Breast epithelium (tissue), 4 donors: ENCODE measurements at regions not wholly inside any gene's neighbourhood (a gene's known extent, or its start where the extent isn't known, plus 50 kb on each side); places are given as distances from the start of the nearest gene placed in this dataset.

Experiments
- DNase-seq, 2 donors: peaks; one replicate each; pipeline ENCODE4 v3.0.0-alpha.2; 2019; ENCODE audit warnings: low spot score in 2 of 2
- H3K27ac ChIP-seq, 2 donors: fragments of 200-600 bp; sonication (generic) in 1 of 2; one replicate each; pipeline ENCODE4 v1.5.1; 2016 to 2019; ENCODE audit warnings: mild to moderate bottlenecking in 1 of 2
- H3K27me3 ChIP-seq, 2 donors: fragments of 200-600 bp; sonication (generic) in 1 of 2; one replicate each; pipeline versions ENCODE4 v1.5.1 to v1.6.0; 2017 to 2019; ENCODE audit warnings: control low read depth in 1 of 2, mild to moderate bottlenecking in 1 of 2
- H3K36me3 ChIP-seq: fragments of 200-600 bp; one replicate; pipeline ENCODE4 v1.5.1; 2019
- H3K4me1 ChIP-seq, 2 donors: fragments of 200-600 bp; sonication (generic); one replicate each; pipeline ENCODE4 v1.5.1; 2016 to 2019; ENCODE audit warnings: control low read depth in 1 of 2
- H3K4me3 ChIP-seq, 3 donors: fragments of 200-600 bp; sonication (generic); 1 replicate in 2 of 3; 2 replicates in 1 of 3; pipeline ENCODE4 v1.5.1; 2016 to 2019; ENCODE audit warnings: mild to moderate bottlenecking in 3 of 3, moderate library complexity in 2 of 3
- H3K9me3 ChIP-seq, 2 donors: fragments of 200-600 bp; sonication (generic) in 1 of 2; one replicate each; pipeline ENCODE4 v1.5.1; 2016 to 2019; ENCODE audit warnings: control low read depth in 1 of 2
- POLR2A ChIP-seq: fragments of 450-650 bp; IDR thresholded peaks from one replicate; pipeline ENCODE4 v1.6.1; 2016; ENCODE audit warnings: antibody characterized with exemption, mild to moderate bottlenecking, moderate library complexity
- POLR2AphosphoS5 ChIP-seq, 3 donors: sonication (generic); formaldehyde crosslinking; IDR thresholded peaks; one replicate each; pipeline ENCODE4 v1.6.1; 2017; ENCODE audit warnings: antibody characterized with exemption in 3 of 3
- intact Hi-C: fragments of 100-400 bp; cut with DNase I; formaldehyde crosslinking; loops from one replicate; pipeline ENCODE4 v1.15.1; 2023; ENCODE audit warnings: low total_unique reads
- TF ChIP-seq, protein P1 (sequence below), 3 donors: fragments of 450-650 bp; IDR thresholded peaks; one replicate each; pipeline ENCODE4 v1.5.1; 2016 to 2017; ENCODE audit warnings: antibody characterized with exemption in 3 of 3, mild to moderate bottlenecking in 3 of 3, moderate library complexity in 3 of 3

DNA sequence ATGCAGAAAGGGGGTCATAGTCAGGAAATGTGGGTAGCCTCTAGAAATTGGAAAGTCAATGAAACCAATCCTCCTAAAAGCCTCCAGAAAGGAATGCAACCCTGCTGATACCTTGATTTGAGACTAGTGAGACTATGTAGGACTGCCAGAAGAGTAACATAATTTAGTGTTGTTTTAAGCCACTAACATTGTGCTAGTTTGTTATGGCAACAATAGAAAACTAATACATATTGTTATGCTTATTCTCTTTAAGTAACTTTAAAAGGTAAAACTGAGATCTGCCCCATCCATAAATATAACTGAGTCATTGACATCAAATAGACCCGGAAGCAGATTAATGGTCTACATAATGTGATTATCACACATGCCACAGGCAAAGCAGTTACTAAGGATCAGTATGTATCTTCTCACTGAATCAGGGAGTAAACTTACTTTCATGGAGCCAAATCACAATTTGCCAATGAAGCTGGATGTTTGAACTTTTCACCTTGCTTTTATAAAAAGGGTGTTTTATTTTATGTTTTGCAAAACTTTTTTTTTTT, 146.4 kb upstream of the TMEM106B start:
- intact Hi-C loops = no loop called here

DNA sequence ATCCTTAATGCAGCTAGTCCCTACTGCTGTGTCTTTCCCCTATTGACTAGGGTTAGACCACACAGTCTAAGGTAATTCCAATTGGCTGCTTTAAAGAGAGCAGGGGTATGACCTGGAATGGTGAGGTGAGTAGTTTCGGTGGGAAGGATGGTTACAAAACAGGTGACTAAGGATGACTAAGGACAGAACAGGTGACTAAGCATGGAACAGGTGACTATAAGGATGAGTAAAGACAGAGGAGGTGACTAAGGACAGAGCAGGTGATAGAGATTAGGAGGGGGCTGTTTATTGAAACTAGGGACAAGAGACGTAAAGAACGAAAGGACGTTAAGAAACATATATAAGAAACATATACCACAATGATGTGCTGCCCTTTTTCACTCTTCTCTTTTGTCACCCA, 145.1 kb upstream of the TMEM106B start:
- H3K9me3 ChIP-seq = no peaks in the 10 kb centered on the region
- DNase-seq = no peak
- intact Hi-C loops = no loop called here
- H3K27me3 ChIP-seq = no peaks in the 10 kb centered on the region
- H3K27ac ChIP-seq = no peak overlapping the region
- TF ChIP-seq POLR2AphosphoS5 (IDR thresholded peaks at IDR 0.05) (no peak), POLR2A (no peak)
- TF ChIP-seq, protein P1, sequence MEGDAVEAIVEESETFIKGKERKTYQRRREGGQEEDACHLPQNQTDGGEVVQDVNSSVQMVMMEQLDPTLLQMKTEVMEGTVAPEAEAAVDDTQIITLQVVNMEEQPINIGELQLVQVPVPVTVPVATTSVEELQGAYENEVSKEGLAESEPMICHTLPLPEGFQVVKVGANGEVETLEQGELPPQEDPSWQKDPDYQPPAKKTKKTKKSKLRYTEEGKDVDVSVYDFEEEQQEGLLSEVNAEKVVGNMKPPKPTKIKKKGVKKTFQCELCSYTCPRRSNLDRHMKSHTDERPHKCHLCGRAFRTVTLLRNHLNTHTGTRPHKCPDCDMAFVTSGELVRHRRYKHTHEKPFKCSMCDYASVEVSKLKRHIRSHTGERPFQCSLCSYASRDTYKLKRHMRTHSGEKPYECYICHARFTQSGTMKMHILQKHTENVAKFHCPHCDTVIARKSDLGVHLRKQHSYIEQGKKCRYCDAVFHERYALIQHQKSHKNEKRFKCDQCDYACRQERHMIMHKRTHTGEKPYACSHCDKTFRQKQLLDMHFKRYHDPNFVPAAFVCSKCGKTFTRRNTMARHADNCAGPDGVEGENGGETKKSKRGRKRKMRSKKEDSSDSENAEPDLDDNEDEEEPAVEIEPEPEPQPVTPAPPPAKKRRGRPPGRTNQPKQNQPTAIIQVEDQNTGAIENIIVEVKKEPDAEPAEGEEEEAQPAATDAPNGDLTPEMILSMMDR (IDR thresholded peaks at IDR 0.05) = no peak
- no peaks in the 10 kb centered on the region for H3K4me1 ChIP-seq
- H3K4me3 ChIP-seq = no peak overlapping the region
- H3K36me3 ChIP-seq = no peaks in the 10 kb centered on the region

More for the DNA sequence above, 146.4 kb upstream of the TMEM106B start:
- no peak for TF ChIP-seq POLR2A
- TF ChIP-seq, protein P1 (IDR thresholded peaks at IDR 0.05) = no peak
- no peak for TF ChIP-seq POLR2AphosphoS5 (IDR thresholded peaks at IDR 0.05)
- no peak for DNase-seq
- Histone ChIP-seq H3K36me3 (no peaks in the 10 kb centered on the region), H3K4me1 (no peaks in the 10 kb centered on the region), H3K9me3 (no peaks in the 10 kb centered on the region), H3K27me3 (no peaks in the 10 kb centered on the region), H3K4me3 (no peak overlapping the region), H3K27ac (no peak overlapping the region)

DNA sequence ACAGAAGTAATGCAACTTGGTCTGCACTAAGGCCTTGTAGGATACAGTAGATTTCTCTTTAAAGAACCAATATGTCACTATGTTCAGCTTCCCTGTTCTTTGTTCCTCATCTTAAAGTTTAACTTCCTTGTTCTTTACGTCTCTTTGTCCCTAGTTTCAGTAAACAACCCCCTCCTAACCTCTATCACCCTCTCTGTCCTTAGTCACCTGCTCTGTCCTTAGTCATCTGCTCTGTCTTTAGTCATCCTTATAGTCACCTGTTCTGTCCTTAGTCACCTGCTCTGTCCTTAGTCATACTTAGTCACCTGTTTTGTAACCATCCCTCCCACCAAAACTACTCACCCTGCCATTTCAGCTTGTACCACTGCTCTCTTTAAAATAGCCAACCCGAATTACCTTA, 144.6 kb upstream of the TMEM106B start:
- no peaks in the 10 kb centered on the region for H3K36me3 ChIP-seq
- no peak for TF ChIP-seq POLR2AphosphoS5 (IDR thresholded peaks at IDR 0.05)
- intact Hi-C loops = no loop called here

DNA sequence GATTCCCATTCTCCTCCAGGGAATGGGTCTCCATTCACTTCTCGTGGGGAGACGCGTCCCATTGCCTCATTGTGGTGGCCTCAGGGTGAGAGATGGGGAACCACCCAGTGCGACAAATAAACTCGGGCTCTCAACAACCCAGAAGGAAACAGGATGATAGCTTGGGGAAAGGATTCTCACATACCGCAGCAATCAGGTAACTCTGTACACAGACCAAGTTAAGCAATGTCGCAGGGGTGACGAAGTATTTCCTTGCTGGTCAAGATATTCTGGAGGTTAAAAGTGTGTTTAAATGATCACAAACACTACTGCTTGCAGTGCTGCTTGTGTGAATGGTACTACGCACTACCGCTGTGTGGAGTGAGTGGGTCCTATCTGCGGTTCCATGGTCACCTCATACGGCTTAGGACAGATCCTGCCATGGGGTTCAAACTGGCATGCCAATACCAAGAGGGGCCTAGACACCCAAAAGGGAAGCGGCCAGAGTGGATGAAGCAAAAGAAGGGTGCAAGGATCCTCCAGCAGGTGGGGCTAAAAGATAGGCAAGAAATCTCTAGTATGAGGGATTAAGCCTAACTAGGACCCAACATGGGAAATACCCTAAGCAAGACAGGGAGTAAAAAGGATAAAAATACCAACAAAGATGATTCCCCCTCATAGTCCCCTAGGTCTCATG, 143.8 kb upstream of the TMEM106B start:
- intact Hi-C loops = no loop called here
- DNase-seq = peak in 1 of 2 donors; percentile 23

More for the DNA sequence above, 144.6 kb upstream of the TMEM106B start:
- Histone ChIP-seq H3K4me3 (no peak overlapping the region), H3K4me1 (no peaks in the 10 kb centered on the region), H3K9me3 (no peaks in the 10 kb centered on the region), H3K27ac (no peak overlapping the region), H3K27me3 (no peaks in the 10 kb centered on the region)
- no peak for DNase-seq

DNA sequence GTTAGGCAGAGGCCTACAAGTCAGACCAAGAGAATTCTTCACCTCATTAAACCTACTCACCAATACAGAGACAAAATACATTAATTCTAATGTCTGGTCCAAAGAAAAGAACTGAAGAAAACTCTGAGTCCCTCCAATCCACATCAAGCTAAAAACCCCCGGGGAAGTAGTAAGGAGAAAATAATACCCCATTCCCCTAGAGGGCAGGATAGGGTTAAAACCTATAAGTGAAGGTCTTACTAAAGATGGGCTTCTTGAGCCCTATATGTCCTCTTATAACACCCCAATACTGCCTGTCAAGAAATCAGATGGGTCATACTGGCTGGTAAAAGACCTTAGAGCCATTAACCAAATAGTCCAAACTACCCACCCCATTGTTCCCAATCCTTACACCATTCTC, 141.3 kb upstream of the TMEM106B start:
- H3K27ac ChIP-seq = no peak overlapping the region
- no peak for DNase-seq
- TF ChIP-seq POLR2A (no peak), POLR2AphosphoS5 (IDR thresholded peaks at IDR 0.05) (no peak)
- TF ChIP-seq, protein P1 (IDR thresholded peaks at IDR 0.05) = no peak
- H3K36me3 ChIP-seq = no peaks in the 10 kb centered on the region
- H3K4me1 ChIP-seq = no peaks in the 10 kb centered on the region
- no peak overlapping the region for H3K4me3 ChIP-seq
- peaks cover 0 to 5% of the 10 kb centered on the region in 2 donors for H3K9me3 ChIP-seq
- no peaks in the 10 kb centered on the region for H3K27me3 ChIP-seq
- intact Hi-C loops = loop anchor here (5.0 kb wide), 1 partner anchor 208 kb away; no protein-coding TSS in a partner anchor

More for the DNA sequence above, 143.8 kb upstream of the TMEM106B start:
- H3K27me3 ChIP-seq = no peaks in the 10 kb centered on the region
- H3K4me1 ChIP-seq = no peaks in the 10 kb centered on the region
- no peak overlapping the region for H3K27ac ChIP-seq
- no peak for TF ChIP-seq POLR2A
- TF ChIP-seq, protein P1 (IDR thresholded peaks at IDR 0.05) = peak in 2 of 3 donors; percentile 60 to 61
- H3K36me3 ChIP-seq = no peaks in the 10 kb centered on the region
- no peaks in the 10 kb centered on the region for H3K9me3 ChIP-seq
- H3K4me3 ChIP-seq = no peak overlapping the region
